DOHH2 (cell line): ENCODE measurements at regions not wholly inside any gene's neighbourhood (a gene's known extent, or its start where the extent isn't known, plus 50 kb on each side); places are given as distances from the start of the nearest gene placed in this dataset.

Experiments used
- CTCF ChIP-seq: fragments of 200-600 bp; sonication (generic); IDR thresholded peaks from one replicate; pipeline ENCODE4 v1.5.1; 2014; ENCODE audit warnings: antibody characterized with exemption, mild to moderate bottlenecking, low read depth, low read length; ENCODE audit not compliant: poor library complexity, severe bottlenecking
- EZH2phosphoT487 ChIP-seq: fragments of 200-600 bp; sonication (generic); IDR thresholded peaks from 2 replicates; pipeline ENCODE4 v1.6.1; 2017; ENCODE audit warnings: borderline replicate concordance, mild to moderate bottlenecking, antibody characterized with exemption, low read length, moderate library complexity, mixed read lengths

GRCh38 chr18:75812761-75813160 lies 385.3 kb upstream of the SMIM21 start:
- TF ChIP-seq CTCF (no peak), EZH2phosphoT487 (no peak)
